ENCODE measurements at regions not wholly inside any gene's neighbourhood (a gene's known extent, or its start where the extent isn't known, plus 50 kb on each side); places are given as distances from the start of the nearest gene placed in this dataset.

- TF ChIP-seq POLR2A (IDR thresholded peaks at IDR 0.05) (no peak), CTCF (IDR thresholded peaks at IDR 0.05) (no peak)
Observed at GRCh38 chr5:110096419-110096818, 406.7 kb downstream of the MAN2A1 start.
